ENCODE measurements at regions not wholly inside any gene's neighbourhood (a gene's known extent, or its start where the extent isn't known, plus 50 kb on each side); places are given as distances from the start of the nearest gene placed in this dataset.
A peak's percentile ranks its signal among the peaks of the same experiment; 100 is the strongest.

DNA sequence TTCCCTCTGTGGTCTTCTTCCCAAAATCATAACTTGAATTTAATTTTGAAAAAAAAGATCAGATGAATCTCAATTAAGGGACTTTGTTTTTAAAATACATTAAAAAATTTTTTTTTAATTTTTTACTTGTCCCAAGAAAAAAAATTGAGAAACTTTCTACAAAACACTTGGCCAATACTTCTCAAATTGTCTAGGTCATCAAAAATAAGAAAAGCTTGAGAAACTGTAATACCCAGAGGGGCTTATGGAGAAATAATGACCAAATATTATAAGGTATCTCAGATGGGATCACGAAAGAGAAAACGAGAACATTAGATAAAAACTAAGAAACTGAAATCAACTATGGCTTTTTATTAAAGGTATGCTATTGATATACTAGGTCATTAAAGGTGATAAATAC is 835.0 kb downstream of the GATA3 start:
- H3K4me3 Mint-ChIP-seq: no peak overlapping the region
- H3K27me3 Mint-ChIP-seq: no peaks in the 10 kb centered on the region
- CTCF ChIA-PET: no interaction called here
- Histone ChIP-seq H3K9me3 (no peaks in the 10 kb centered on the region), H3K4me3 (ENCODE audit: control insufficient read depth in 1 of 2, extremely low read depth in 1 of 2, low read length in 1 of 2) (no peak overlapping the region), H3K36me3 (ENCODE audit: control insufficient read depth in 2 of 2, extremely low read depth in 1 of 2, insufficient read depth in 1 of 2, low read length in 1 of 2) (no peaks in the 10 kb centered on the region), H3K27me3 (replicated peaks in 1 of 2; ENCODE audit: control insufficient read depth in 2 of 2, extremely low read depth in 1 of 2, insufficient read depth in 2 of 2, low read length in 1 of 2) (no peaks in the 10 kb centered on the region), H3K27ac (ENCODE audit: low read length) (no peak overlapping the region), H3K4me1 (ENCODE audit: control insufficient read depth in 1 of 2, extremely low read depth in 1 of 2, insufficient read depth in 2 of 2, low read length in 2 of 2) (peaks cover 0 to 10% of the 10 kb centered on the region in 2 experiments)
- POLR2A ChIA-PET: no interaction called here
- no peak for ATAC-seq (replicated peaks in 1 of 4)
- H3K4me1 Mint-ChIP-seq: peaks cover 15 to 22% (median 19%) of the 10 kb centered on the region in 3 donors
- no peaks in the 10 kb centered on the region for H3K36me3 Mint-ChIP-seq
- no CpG with 5 or more reads among the region's 2 CpGs for WGBS (ENCODE audit: insufficient coverage)
- H3K27ac Mint-ChIP-seq: no peak overlapping the region
- peaks cover 0 to 3% (median 0%) of the 10 kb centered on the region in 3 donors for H3K9me3 Mint-ChIP-seq
- DNase-seq: no peak

GRCh38 chr10:8893102-8893501 is 838.6 kb downstream of the GATA3 start:
- ChIA-PET CTCF (interaction anchor here in 1 of 2 donors (0.7 kb wide), 1 partner anchor 167 kb away, joined by 4 read pairs; no protein-coding TSS in a partner anchor), POLR2A (no interaction called here)
- Histone ChIP-seq H3K36me3 (ENCODE audit: control insufficient read depth in 2 of 2, extremely low read depth in 1 of 2, insufficient read depth in 1 of 2, low read length in 1 of 2) (no peaks in the 10 kb centered on the region), H3K27me3 (replicated peaks in 1 of 2; ENCODE audit: control insufficient read depth in 2 of 2, extremely low read depth in 1 of 2, insufficient read depth in 2 of 2, low read length in 1 of 2) (no peaks in the 10 kb centered on the region), H3K4me1 (ENCODE audit: control insufficient read depth in 1 of 2, extremely low read depth in 1 of 2, insufficient read depth in 2 of 2, low read length in 2 of 2) (peaks cover 0 to 10% of the 10 kb centered on the region in 2 experiments), H3K4me3 (ENCODE audit: control insufficient read depth in 1 of 2, extremely low read depth in 1 of 2, low read length in 1 of 2) (no peak overlapping the region), H3K27ac (ENCODE audit: low read length) (no peak overlapping the region), H3K9me3 (no peaks in the 10 kb centered on the region)
- ATAC-seq (replicated peaks in 1 of 4) (peak in 3 of 4 experiments; percentile 54 to 63 (median 58)), DNase-seq (no peak)
- peaks cover 0 to 4% of the 10 kb centered on the region in 2 donors for H3K27me3 Mint-ChIP-seq
- peak overlapping the region; percentile 30 to 69 for H3K27ac Mint-ChIP-seq
- no peak overlapping the region for H3K4me3 Mint-ChIP-seq
- peaks cover 15 to 22% (median 19%) of the 10 kb centered on the region in 3 donors for H3K4me1 Mint-ChIP-seq
- H3K36me3 Mint-ChIP-seq: no peaks in the 10 kb centered on the region
- WGBS (ENCODE audit: insufficient coverage): no CpG with 5 or more reads among the region's 3 CpGs
- H3K9me3 Mint-ChIP-seq: no peaks in the 10 kb centered on the region

DNA sequence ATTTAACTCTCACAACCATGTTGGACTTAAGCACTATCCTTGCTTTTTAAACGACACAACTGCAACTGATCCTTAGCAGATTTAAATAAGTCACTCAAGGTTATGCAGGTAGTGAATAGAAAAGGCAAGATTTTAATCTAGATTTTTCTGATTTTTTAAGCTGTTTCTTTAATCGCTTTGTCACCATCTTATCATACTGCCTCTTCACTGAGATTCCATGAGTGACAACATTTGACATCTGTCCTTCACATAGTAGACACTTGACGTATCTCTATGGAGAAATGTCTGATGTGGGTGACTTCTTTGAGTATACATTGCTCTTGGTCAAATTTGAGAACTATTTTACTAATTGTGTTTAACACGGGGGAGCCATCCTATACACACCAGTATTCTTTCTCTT is 839.7 kb downstream of the GATA3 start:
- ATAC-seq (replicated peaks in 1 of 4): no peak
- Mint-ChIP-seq H3K9me3 (no peaks in the 10 kb centered on the region), H3K4me1 (peaks cover 15 to 22% (median 19%) of the 10 kb centered on the region in 3 donors), H3K27me3 (peaks cover 0 to 4% of the 10 kb centered on the region in 2 donors), H3K36me3 (no peaks in the 10 kb centered on the region), H3K4me3 (no peak overlapping the region), H3K27ac (peak overlapping the region in 1 of 2 donors; percentile 69)
- no peaks in the 10 kb centered on the region for H3K27me3 ChIP-seq (replicated peaks in 1 of 2; ENCODE audit: control insufficient read depth in 2 of 2, extremely low read depth in 1 of 2, insufficient read depth in 2 of 2, low read length in 1 of 2)
- peaks cover 0 to 10% of the 10 kb centered on the region in 2 experiments for H3K4me1 ChIP-seq (ENCODE audit: control insufficient read depth in 1 of 2, extremely low read depth in 1 of 2, insufficient read depth in 2 of 2, low read length in 2 of 2)
- WGBS (ENCODE audit: insufficient coverage): no CpG with 5 or more reads among the region's 4 CpGs
- ChIA-PET CTCF (no interaction called here), POLR2A (no interaction called here)
- no peak for DNase-seq
- no peak overlapping the region for H3K27ac ChIP-seq (ENCODE audit: low read length)
- no peaks in the 10 kb centered on the region for H3K36me3 ChIP-seq (ENCODE audit: control insufficient read depth in 2 of 2, extremely low read depth in 1 of 2, insufficient read depth in 1 of 2, low read length in 1 of 2)
- no peaks in the 10 kb centered on the region for H3K9me3 ChIP-seq
- H3K4me3 ChIP-seq (ENCODE audit: control insufficient read depth in 1 of 2, extremely low read depth in 1 of 2, low read length in 1 of 2): no peak overlapping the region

- no peaks in the 10 kb centered on the region for H3K9me3 Mint-ChIP-seq
- Histone ChIP-seq H3K4me3 (ENCODE audit: control insufficient read depth in 1 of 2, extremely low read depth in 1 of 2, low read length in 1 of 2) (no peak overlapping the region), H3K4me1 (ENCODE audit: control insufficient read depth in 1 of 2, extremely low read depth in 1 of 2, insufficient read depth in 2 of 2, low read length in 2 of 2) (peaks cover 0 to 8% of the 10 kb centered on the region in 2 experiments), H3K9me3 (no peaks in the 10 kb centered on the region), H3K27me3 (replicated peaks in 1 of 2; ENCODE audit: control insufficient read depth in 2 of 2, extremely low read depth in 1 of 2, insufficient read depth in 2 of 2, low read length in 1 of 2) (peaks cover 0 to 3% of the 10 kb centered on the region in 2 experiments), H3K36me3 (ENCODE audit: control insufficient read depth in 2 of 2, extremely low read depth in 1 of 2, insufficient read depth in 1 of 2, low read length in 1 of 2) (no peaks in the 10 kb centered on the region), H3K27ac (ENCODE audit: low read length) (no peak overlapping the region)
- DNase-seq: no peak
- peak overlapping the region in 1 of 2 donors; percentile 75 for H3K27ac Mint-ChIP-seq
- peaks cover 9 to 12% (median 11%) of the 10 kb centered on the region in 3 donors for H3K4me1 Mint-ChIP-seq
- WGBS (ENCODE audit: insufficient coverage): 80% methylated on average over 1 of the region's 5 CpGs
- H3K27me3 Mint-ChIP-seq: peaks cover 4 to 8% of the 10 kb centered on the region in 2 donors
- H3K4me3 Mint-ChIP-seq: peak overlapping the region in 1 of 3 donors; percentile 59
- H3K36me3 Mint-ChIP-seq: no peaks in the 10 kb centered on the region
- ChIA-PET POLR2A (no interaction called here), CTCF (no interaction called here)
- peak in 2 of 4 experiments; percentile 26 to 43 for ATAC-seq (replicated peaks in 1 of 4)
These were observed 843.3 kb downstream of the GATA3 start for GRCh38 chr10:8897769-8898168.

DNA sequence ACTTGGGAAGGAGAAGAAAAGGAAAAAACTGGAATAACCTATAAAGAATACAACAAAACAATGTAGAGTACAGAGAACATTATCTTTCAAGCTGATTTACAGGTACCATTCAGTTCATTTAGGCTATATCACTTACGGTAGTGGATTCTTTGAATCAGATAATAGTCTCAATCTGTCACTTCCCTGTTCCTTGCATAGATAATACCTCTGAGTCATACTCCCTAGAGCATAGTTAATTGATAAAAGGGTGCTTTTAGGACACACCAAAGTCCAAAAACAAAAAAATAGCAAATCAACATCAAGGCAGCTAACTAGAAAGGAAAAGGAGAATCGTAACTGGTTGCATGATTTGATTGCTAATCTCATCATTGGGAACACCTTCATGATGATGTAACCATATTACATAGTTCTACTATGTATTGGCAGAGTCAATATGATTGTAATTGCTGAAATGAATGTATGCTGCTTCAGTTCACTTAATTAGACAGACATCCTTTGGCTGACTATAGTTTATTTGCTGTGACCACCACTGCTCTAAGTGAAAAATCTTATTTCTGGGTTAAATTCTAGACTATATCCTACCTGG is 844.4 kb downstream of the GATA3 start:
- H3K9me3 Mint-ChIP-seq: no peaks in the 10 kb centered on the region
- H3K36me3 ChIP-seq (ENCODE audit: control insufficient read depth in 2 of 2, extremely low read depth in 1 of 2, insufficient read depth in 1 of 2, low read length in 1 of 2): no peaks in the 10 kb centered on the region
- no peak overlapping the region for H3K27ac ChIP-seq (ENCODE audit: low read length)
- peaks cover 0 to 2% (median under 1%) of the 10 kb centered on the region in 3 donors for H3K4me1 Mint-ChIP-seq
- no peak overlapping the region for H3K4me3 ChIP-seq (ENCODE audit: control insufficient read depth in 1 of 2, extremely low read depth in 1 of 2, low read length in 1 of 2)
- ATAC-seq (replicated peaks in 1 of 4) (peak in 1 of 4 experiments; percentile 48), DNase-seq (no peak)
- H3K4me1 ChIP-seq (ENCODE audit: control insufficient read depth in 1 of 2, extremely low read depth in 1 of 2, insufficient read depth in 2 of 2, low read length in 2 of 2): no peaks in the 10 kb centered on the region
- H3K27me3 Mint-ChIP-seq: peaks cover 4 to 8% of the 10 kb centered on the region in 2 donors
- H3K4me3 Mint-ChIP-seq: peak overlapping the region in 1 of 3 donors; percentile 59
- CTCF ChIA-PET: no interaction called here
- no CpG with 5 or more reads among the region's 2 CpGs for WGBS (ENCODE audit: insufficient coverage)
- H3K27me3 ChIP-seq (replicated peaks in 1 of 2; ENCODE audit: control insufficient read depth in 2 of 2, extremely low read depth in 1 of 2, insufficient read depth in 2 of 2, low read length in 1 of 2): peaks cover 0 to 3% of the 10 kb centered on the region in 2 experiments
- peak overlapping the region in 1 of 2 donors; percentile 40 for H3K27ac Mint-ChIP-seq
- H3K36me3 Mint-ChIP-seq: no peaks in the 10 kb centered on the region
- no peaks in the 10 kb centered on the region for H3K9me3 ChIP-seq
- POLR2A ChIA-PET: no interaction called here

DNA sequence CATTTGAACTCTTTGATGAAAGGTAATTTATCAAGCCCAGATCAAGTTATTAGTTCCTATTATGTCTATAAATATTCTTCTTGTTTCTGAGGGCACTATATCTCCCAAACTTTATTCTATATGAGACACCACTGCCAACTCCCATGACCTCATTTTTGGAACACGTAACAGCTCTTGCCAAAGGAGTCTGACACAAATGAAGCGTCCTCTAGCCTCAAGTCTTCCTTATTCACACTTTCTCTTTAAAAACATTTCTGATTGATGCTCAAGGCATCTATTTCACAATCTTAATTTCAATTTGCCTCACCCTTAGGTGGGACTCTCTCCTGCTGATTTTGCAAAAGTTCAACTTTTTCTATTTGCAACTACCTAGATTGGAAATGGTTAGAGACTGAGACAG is 848.4 kb downstream of the GATA3 start:
- POLR2A ChIA-PET: no interaction called here

More for the DNA sequence above, 848.4 kb downstream of the GATA3 start:
- H3K36me3 ChIP-seq (ENCODE audit: control insufficient read depth in 2 of 2, extremely low read depth in 1 of 2, insufficient read depth in 1 of 2, low read length in 1 of 2): no peaks in the 10 kb centered on the region
- ATAC-seq (replicated peaks in 1 of 4) (no peak), DNase-seq (no peak)
- H3K4me3 ChIP-seq (ENCODE audit: control insufficient read depth in 1 of 2, extremely low read depth in 1 of 2, low read length in 1 of 2): no peak overlapping the region
- peaks cover 0 to 3% of the 10 kb centered on the region in 2 experiments for H3K27me3 ChIP-seq (replicated peaks in 1 of 2; ENCODE audit: control insufficient read depth in 2 of 2, extremely low read depth in 1 of 2, insufficient read depth in 2 of 2, low read length in 1 of 2)
- H3K27ac Mint-ChIP-seq: no peak overlapping the region
- H3K4me1 ChIP-seq (ENCODE audit: control insufficient read depth in 1 of 2, extremely low read depth in 1 of 2, insufficient read depth in 2 of 2, low read length in 2 of 2): no peaks in the 10 kb centered on the region
- H3K9me3 Mint-ChIP-seq: peaks cover 0 to 3% (median 0%) of the 10 kb centered on the region in 3 donors
- peaks cover 4% of the 10 kb centered on the region in 2 donors for H3K27me3 Mint-ChIP-seq
- H3K9me3 ChIP-seq: no peaks in the 10 kb centered on the region
- H3K27ac ChIP-seq (ENCODE audit: low read length): no peak overlapping the region
- 68% methylated on average over 2 of the region's 2 CpGs for WGBS (ENCODE audit: insufficient coverage)
- peaks cover 3% of the 10 kb centered on the region for H3K36me3 Mint-ChIP-seq
- H3K4me1 Mint-ChIP-seq: no peaks in the 10 kb centered on the region
- H3K4me3 Mint-ChIP-seq: no peak overlapping the region
- CTCF ChIA-PET: no interaction called here
